ENCODE measurements at regions not wholly inside any gene's neighbourhood (a gene's known extent, or its start where the extent isn't known, plus 50 kb on each side); places are given as distances from the start of the nearest gene placed in this dataset.

- DNase-seq (ENCODE audit: low spot score) = no peak
Observed at GRCh38 chrX:113400193-113400704, 559.6 kb upstream of the AMOT start.

GRCh38 chrX:113399506-113400192 is 559.0 kb upstream of the AMOT start:
- DNase-seq (ENCODE audit: low spot score) = no peak
- H3K27ac ChIP-seq = no peak overlapping the region
- ChIA-PET CTCF (interaction anchor here (0.7 kb wide), 1 partner anchor 583 kb away, joined by 4 read pairs; no protein-coding TSS in a partner anchor), POLR2A (ENCODE audit: low non-redundant PET) (no interaction called here)
- TF ChIP-seq CTCF (conservative IDR thresholded peaks at IDR 0.05; ENCODE audit: low read depth) = no peak

More at GRCh38 chrX:113400193-113400704, 559.6 kb upstream of the AMOT start:
- ChIA-PET CTCF (no interaction called here), POLR2A (ENCODE audit: low non-redundant PET) (no interaction called here)
- H3K27ac ChIP-seq = no peak overlapping the region
- TF ChIP-seq CTCF (conservative IDR thresholded peaks at IDR 0.05; ENCODE audit: low read depth) = no peak

GRCh38 chrX:113392355-113392754 is 551.7 kb upstream of the AMOT start:
- CTCF ChIA-PET = no interaction called here
- no peak for TF ChIP-seq CTCF (conservative IDR thresholded peaks at IDR 0.05; ENCODE audit: low read depth)
- no peak for DNase-seq (ENCODE audit: low spot score)
- H3K27ac ChIP-seq = no peak overlapping the region
- POLR2A ChIA-PET (ENCODE audit: low non-redundant PET) = no interaction called here

GRCh38 chrX:113391875-113392274 is 551.2 kb upstream of the AMOT start:
- POLR2A ChIA-PET (ENCODE audit: low non-redundant PET) = no interaction called here
- CTCF ChIA-PET = no interaction called here
- TF ChIP-seq CTCF (conservative IDR thresholded peaks at IDR 0.05; ENCODE audit: low read depth) = no peak
- DNase-seq (ENCODE audit: low spot score) = no peak
- no peak overlapping the region for H3K27ac ChIP-seq

GRCh38 chrX:113390531-113390930 is 549.9 kb upstream of the AMOT start:
- TF ChIP-seq CTCF (conservative IDR thresholded peaks at IDR 0.05; ENCODE audit: low read depth) = no peak
- H3K27ac ChIP-seq = no peak overlapping the region
- DNase-seq (ENCODE audit: low spot score) = no peak
- ChIA-PET POLR2A (ENCODE audit: low non-redundant PET) (no interaction called here), CTCF (no interaction called here)

- POLR2A ChIA-PET (ENCODE audit: low non-redundant PET) = no interaction called here
- no peak for TF ChIP-seq CTCF (conservative IDR thresholded peaks at IDR 0.05; ENCODE audit: low read depth)
- no peak overlapping the region for H3K27ac ChIP-seq
- DNase-seq (ENCODE audit: low spot score) = no peak
- CTCF ChIA-PET = no interaction called here
Observed at GRCh38 chrX:113389846-113390245, 549.2 kb upstream of the AMOT start.
